HG02610 (cell line): ENCODE measurements at regions not wholly inside any gene's neighbourhood (a gene's known extent, or its start where the extent isn't known, plus 50 kb on each side); places are given as distances from the start of the nearest gene placed in this dataset.
"Not testable (repeated sequence)": the region's sequence is repeated elsewhere in the genome, so short reads cannot be mapped to it uniquely, and the experiment has no call there.

Experiments used
- ATAC-seq: cut with Tn5 transposase; IDR thresholded peaks from one replicate; pipeline ENCODE4 v1.9.1; 2021; ENCODE audit warnings: mild to moderate bottlenecking, moderate library complexity; ENCODE audit not compliant: unreplicated experiment

DNA sequence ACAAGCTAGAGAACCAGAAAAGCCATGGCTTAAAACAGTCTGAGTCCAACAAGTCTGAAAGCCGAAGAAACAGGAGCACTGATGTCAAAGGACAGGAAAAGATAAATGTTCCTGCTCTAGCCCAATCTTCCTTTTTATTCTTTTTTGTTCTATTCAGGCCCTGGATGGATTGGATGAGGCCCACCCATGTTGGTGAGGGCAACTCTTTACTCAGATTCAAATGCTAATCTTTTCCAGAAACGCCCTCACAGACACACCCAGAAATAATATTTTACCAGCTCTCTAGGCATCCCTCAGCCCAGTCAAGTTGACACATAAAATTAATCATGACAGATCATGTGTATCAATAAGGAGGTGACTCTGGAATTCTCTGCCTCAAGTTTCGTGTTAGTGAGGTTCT, 1002.7 kb downstream of the STPG2 start:
- ATAC-seq: no peak

DNA sequence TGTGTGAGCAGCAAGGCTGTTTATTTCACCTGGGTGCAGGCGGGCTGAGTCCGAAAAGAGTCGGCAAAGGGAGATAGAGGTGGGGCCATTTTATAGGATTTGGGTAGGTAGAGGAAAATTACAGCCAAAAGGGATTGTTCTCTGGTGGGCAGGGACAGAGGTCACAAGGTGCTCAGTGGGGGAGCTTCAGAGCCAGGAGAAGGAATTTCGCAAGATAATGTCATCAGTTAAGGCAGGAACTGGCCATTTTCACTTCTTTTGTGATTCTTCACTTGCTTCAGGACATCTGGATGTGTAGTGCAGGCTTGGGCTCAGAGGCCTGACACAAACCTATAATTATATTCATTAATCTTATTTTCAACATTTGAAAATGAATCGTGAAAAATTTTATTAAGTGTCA, 1001.9 kb downstream of the STPG2 start:
- not testable (repeated sequence) for ATAC-seq

DNA sequence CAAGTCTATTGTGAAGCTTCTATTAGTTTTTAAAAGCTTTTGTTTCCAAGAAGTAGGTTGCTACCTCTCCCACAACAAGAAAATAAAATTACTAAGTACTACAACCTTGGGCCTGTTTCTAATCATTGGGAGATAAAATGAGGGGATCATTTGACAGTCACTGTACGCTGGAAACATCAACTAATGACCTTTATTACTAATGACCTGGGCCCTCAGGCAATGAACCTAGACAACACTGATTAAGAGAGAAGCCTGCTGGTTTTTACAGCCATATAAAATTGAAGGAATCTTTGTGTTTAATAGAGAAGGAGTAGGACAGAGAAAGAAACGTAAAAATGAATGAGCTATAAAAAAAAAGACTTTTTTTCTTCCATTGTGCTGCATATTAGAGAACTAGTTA, 1000.9 kb downstream of the STPG2 start:
- ATAC-seq: no peak

DNA sequence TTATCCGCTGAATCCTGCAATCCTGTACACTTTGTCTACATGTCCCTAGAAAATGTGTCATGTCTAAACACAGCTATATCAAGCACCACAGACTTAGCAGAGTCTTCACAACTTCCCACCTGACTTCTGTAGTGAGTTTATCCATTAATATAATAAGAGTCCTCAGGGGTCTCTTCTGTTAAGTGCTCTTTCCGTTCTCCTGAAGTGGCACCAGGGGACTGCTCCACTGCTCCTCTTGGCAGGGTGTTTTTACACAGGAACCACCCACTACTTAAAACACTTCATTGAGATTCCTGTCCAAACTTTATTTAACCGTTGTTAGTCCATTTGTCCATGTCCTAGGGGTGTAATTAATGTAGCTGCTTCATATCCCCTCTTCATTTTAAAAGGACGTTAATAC, 1000.4 kb downstream of the STPG2 start:
- no peak for ATAC-seq

DNA sequence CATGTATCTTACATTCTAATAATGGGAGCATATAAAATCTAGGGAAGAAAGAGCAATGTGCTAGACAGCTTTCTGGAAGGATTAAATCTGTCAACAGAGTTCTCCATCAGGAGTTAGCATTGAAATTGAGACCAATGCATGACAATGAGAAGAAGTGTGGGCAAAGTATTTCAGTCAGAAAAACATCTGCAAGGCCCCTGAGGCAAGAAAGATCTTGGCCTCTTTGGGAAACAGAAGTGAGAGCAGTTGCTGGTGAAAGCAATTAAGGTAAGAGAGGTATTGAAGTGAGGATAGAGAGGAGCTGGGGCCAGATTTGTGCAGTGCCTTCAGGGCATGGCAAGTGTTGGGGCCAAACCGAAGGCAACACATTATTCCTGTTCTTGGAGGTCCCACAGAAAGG, 999.1 kb downstream of the STPG2 start:
- ATAC-seq: no peak

DNA sequence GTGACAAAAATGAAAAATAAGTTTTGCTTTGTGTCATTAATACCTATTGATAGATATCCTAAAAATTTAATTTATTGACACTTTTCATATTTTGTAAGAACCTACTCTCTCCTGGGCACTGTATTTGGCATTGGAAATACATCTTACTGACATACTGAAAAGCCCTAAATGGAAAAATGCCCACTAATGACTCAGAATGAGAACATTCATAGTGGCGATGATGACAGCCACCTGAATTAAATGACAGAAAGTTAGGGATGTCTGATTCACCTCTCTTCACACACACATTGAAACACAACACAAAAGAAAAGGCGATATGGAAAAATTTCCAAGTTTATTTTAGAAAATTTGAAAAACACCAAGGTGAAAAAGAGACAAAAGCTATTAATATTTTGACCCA, 992.3 kb downstream of the STPG2 start:
- ATAC-seq: no peak

DNA sequence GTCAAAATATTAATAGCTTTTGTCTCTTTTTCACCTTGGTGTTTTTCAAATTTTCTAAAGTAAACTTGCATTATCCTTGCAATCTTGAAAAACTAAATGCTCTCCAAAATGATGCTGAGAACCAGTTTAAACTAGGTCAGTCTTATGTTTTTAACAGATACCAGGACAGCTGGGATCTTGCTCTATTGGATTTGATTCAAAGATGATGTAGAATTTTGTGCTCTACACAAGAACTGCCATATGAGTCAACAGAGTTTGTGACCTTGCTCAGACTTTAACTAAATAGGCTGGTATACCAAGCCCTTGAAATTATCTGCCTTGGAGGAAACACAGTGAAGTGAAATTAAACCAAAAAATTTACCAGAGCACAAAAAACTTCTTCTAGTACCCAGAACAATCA, 991.1 kb downstream of the STPG2 start:
- ATAC-seq: no peak

DNA sequence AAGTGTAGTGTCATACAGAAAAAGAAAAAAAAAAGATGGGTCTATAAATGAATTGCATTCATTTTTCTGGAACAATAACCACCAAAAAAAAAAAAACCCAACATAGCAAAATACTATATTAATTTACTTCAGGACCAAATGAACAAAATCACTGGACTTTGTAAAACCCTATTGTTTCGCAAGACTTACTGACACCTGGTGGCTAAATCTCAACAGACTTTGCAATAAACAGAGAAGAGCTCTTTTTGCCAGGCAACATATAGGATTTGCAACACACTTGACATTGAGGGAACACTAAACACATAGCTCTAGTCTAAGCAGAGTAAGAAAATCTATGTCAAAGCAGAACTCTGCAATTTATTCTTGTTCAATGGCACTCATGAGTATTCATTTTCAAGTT, 990.2 kb downstream of the STPG2 start:
- ATAC-seq: no peak

DNA sequence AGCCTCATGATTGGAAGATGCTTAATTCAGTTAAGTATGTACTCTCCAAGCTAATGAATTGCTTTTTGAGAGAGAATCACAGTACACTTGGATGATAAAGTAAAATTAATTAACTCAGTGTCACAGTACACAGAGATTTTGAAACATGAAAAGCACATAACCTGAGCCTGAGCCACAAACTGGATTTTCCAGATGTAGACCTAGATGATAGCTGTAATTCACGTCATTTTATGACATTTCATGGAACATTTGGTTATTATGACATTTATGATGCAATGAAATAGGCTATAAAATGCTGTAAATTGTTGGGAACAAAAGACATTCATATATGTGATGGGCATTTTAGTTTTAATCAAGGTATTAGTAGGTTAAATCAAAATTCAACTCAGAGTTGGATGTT, 983.7 kb downstream of the STPG2 start:
- no peak for ATAC-seq

DNA sequence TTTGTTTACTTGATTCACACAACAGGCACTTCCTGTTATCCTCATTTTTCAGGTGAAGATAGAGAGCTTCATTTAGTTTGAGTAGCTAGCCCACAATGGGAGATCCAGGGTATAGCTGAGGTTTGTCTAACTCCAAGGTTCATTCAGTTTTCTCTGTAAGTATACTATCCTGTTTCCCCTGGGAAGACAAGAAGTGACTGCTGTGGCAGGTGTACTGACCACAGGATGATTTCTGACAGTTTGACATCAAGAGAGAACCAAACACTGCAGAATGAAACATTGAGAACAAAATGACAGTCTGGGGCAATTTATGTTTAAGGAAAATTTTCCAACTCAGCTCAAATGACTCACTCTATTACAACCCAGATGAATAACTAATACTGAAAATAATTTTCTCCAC, 958.0 kb downstream of the STPG2 start:
- peak; percentile 78 for ATAC-seq

DNA sequence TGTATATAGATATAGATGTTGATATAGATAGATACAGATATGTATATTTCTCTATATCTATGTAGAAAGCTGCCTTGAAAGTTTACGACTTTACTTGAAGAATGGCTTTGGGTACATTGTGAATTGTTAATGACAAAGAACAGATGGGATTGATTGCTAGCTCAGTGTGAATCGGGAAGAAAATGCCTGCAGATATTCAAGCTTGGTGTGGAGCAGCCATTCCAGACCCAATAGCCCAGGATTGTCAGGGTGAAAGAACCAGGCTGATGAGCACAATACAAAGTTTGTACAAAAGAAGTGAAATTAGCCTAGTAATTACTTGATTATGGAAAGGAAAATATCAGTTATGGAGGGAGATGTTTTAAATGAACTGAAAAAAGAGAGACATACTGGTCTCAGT, 946.2 kb downstream of the STPG2 start:
- ATAC-seq: no peak

DNA sequence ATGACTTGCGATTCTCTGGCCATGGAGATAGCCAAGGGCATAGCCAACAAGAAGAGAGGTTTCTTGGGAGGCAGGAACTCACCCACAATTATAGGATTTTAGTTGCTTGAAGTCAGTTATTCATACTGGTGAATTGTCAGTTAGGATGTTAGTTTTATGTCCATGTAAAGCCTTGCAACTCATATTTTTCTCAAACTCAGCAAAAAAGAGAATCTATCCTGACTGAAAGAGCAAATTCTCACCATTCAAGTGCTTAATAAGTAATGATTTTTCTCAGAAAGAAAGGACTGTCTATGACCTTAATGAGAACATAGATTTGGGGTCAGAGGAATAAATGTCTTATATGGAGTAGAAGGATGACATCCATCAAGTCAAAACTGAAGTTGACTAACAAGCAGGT, 934.5 kb downstream of the STPG2 start:
- no peak for ATAC-seq

DNA sequence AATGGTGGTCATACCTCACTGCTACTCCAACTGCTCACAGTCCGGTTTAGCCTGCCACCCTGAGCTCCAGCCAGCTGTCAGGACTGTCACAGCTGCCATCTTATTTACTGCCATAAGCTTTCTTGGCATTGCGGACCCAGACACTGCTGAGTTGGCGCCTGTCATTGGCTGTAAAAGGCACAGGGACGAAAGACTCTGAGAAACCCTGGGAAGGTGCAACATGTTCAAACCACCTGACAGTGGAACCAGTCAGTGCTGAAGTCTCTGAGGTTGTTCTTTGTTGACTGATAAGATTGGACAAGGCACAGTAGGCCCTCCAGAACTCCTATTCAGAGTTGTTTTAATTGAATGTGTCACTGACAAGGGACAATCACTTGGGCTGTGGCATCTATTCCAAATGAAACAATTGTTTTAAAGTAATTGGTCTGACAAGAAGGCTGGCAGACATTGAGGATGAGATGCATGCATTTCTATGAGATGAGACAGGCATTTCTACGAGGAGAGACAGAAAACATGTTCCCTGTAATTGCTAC, 927.8 kb downstream of the STPG2 start:
- ATAC-seq: no peak

DNA sequence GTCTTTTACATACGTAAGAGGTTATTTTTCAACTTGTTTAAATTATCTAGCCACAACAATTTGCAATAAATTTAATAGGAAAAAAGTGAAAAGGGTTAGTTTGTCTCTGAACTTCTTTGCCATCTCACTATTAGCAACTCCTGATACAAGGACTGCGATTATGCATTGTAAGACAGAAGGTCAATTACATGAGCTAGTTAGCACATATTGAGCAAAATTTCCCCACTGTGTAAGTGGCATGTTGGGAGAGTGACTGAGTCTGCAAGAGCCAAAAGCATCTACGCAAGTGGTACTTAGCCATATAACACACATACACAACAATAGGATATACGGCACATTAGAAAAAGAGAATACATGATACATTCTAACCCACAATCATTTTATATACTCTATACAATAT, 927.2 kb downstream of the STPG2 start:
- no peak for ATAC-seq

DNA sequence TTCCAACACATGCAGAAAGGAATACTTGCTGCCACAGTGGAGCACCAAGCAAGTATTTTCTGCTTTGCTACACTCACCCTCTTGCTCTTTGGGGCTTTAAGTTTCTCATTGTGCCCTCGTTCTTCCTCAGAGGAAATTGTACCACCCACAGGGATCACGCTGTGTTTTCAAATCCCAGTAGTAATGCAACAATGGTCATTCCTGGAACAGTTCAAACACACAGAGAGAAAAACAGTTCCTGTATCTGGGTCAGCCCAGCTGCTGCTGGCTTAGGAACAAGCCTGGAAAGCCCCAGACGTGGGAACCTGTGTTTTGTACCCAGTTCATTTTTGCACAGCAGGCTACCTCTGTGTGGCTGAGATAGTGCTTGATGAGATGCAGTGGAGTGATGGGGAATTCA, 907.8 kb downstream of the STPG2 start:
- no peak for ATAC-seq

DNA sequence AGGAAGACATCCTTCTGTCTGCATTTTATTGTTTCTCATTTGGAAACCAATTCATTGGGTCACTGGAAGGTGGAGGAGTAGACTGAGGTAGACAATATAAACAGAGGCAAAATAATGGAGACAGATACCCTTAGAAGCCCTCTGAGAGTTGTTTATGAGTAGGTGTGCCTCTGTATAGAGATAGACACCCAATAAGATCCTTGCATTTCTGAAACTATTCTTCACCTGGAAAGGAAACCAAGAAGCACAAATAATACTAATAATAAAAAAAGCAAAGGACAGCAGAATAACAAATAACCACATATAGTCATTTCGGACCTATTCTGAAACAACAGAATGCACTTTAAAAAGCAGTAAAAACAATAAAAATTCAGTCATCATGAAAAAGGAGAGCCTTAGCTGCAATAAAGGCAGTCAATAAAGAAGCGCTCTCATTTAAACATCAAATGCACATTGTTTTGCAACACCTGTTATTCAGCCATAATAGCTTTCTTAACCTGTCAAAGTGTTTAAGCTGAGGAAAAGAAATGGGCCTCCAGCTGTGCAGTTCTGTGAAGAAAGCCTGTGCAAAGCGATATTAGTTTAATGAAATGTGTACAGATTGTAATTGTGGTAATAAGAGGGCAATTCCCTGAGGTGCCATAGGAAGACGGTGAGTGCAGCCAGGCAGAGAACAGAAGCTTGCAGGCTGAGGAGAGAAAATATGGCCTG, 904.2 kb downstream of the STPG2 start:
- no peak for ATAC-seq

DNA sequence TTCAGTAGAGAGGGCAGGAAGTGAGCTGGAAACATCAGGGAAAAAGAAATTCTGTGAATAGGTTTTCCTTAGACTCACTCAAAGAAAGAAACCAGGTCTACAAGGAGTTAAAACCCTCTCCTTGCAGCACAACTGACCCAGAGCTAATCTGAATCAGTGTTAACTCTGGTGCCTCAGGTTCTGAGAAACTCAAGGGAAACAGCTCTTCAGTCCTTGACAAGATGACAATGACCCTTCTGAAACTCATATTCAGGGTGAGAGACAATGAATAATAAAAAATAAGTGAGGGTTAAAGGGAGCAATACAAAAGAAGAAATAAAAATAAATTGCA, 903.6 kb downstream of the STPG2 start:
- ATAC-seq: no peak

DNA sequence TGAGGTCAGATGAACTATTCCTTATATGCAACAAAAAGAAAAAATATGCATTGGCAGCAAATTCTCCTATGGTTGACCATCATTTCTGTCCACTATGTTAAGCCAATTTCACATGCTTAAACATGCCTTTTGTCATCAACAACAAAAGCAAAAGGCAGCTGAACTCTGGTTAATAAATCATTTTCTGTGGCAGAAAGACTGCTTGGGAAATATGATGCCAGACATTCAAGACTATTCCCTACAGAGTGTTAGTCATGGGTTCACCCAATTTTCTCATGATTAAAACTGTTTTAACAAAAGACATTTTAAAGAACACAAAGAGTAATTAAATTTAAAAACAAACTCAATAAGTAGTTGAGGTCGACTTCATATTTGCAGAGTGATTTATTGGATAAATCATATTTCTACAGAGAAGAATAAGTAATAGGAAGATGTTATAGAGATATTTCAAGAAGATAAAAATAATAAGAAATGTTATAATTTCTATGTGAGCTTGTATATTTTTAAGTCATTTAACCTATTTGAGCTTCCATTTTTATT, 890.6 kb downstream of the STPG2 start:
- no peak for ATAC-seq

DNA sequence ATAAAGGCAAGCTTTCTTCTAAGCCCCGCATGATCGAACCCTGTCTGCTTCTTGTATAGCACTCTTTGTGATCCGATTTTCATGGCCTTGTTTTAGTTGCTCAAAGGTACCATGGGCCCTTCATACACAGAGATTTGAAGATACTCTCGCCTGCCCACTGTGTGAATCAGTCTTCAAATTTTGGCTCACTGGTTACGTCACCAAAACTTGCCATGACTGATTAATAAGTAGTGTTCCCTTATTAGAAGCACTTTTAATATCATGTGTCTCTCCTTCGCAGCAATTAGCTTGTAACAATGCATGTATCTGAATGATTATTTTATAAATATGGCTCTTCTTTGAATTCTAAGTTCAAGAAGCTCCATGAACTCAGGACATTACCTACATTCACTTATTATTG, 880.5 kb downstream of the STPG2 start:
- ATAC-seq: no peak

DNA sequence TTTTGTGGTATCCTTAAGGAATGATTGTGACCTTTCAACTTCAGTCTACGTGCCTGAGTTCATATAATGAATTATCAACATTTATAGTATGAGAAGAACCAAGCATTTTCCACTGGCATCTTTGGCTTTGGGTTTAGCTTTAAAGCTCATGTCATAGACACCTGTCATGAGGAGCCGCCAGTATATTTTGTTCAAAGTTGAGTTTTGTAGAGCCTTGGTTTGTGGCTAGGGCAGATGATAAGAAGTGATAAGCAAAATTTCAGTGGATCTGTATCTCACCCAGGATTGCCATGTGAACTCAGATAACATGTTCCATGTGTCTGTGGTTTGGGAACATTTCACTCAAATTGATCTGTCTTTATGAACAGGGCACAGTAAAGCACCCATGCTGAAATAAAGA, 873.2 kb downstream of the STPG2 start:
- ATAC-seq: no peak

DNA sequence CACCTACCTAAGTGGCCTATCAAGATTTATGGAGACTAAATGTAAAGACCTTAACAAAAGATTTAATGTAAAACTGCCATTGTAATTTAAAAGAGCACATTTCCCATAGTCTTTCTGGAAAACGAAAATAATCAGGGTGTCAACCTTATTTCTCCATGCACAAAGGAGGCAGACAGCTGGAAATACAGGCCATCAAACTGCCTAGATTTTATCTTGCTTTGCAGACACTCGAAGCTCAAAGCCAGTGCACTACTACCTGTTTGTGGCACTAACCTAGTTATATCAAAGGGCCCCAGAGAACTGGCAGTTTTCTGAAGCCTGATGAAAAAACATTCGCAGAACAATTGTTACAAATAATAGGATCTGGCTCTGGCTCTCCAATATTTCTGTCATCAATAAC, 863.9 kb downstream of the STPG2 start:
- ATAC-seq: no peak

DNA sequence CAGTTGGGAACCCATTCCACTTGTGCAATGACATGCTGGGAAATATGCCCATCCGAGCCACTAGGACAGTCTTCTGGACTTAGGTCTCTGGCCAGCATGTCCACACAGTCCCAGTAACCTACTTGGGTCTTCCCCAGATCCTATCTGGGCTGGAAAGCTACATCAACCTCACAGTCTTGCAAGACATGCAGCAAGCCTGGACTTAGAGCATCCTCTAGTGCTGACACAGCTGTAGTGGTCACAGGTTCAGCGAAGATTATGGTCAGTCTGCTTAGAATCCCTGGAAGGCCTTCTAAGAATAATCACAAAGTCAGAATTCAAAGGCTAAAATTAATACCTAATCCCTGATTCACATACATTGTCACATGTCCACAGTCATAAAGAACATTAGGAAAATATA, 842.7 kb downstream of the STPG2 start:
- no peak for ATAC-seq

DNA sequence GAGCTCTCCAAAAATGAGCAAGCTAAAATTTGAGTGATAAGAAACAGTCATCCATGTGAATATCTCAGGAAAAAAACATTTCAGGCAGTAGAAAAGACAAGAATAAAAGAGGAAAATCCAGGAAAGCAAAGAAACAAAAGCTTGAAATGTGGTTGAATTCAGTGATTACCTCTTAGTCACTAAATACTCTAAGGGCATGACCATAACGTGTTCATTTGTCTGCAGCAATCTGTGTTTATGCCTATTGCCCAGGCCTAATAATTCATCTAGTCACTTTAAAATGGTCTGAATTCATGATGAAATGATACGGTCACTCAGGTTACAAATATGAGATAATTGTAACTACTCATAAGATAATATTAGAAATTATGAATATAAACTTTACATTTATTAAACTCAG, 837.9 kb downstream of the STPG2 start:
- no peak for ATAC-seq
